OCI-LY1 (cell line): ENCODE measurements at regions not wholly inside any gene's neighbourhood (a gene's known extent, or its start where the extent isn't known, plus 50 kb on each side); places are given as distances from the start of the nearest gene placed in this dataset.

Source experiments
- EZH2 ChIP-seq: fragments of 200-600 bp; sonication (generic), shearing (Covaris generic); IDR thresholded peaks from 2 replicates; pipeline ENCODE4 v1.8.0; 2017; ENCODE audit warnings: borderline replicate concordance, mixed run types, mild to moderate bottlenecking, antibody characterized with exemption, low read length, moderate library complexity, mixed read lengths
- TF ChIP-seq, protein P1 (sequence below): fragments of 200-600 bp; sonication (generic), shearing (Covaris generic); IDR thresholded peaks from 2 replicates; pipeline ENCODE4 v1.5.1; 2017; ENCODE audit warnings: mild to moderate bottlenecking, antibody characterized with exemption, low read length, moderate library complexity, mixed read lengths

DNA sequence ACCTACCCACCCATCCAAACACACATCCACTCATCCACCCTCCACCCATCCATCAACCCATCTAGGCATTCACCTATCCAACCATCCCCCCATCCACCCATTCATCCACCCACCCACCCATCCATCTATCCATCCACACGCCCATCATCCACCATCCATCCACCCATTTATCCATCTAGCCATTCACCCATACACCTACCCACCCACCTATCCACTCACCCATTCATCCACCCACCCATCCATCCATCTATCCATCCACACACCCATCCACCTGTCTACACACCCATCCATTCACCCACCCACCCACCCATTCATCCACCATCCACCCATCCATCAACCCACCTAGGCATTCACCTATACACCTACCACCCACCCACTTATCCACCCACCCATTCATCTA, 72.6 kb upstream of the GALNT9 start:
- TF ChIP-seq, protein P1, sequence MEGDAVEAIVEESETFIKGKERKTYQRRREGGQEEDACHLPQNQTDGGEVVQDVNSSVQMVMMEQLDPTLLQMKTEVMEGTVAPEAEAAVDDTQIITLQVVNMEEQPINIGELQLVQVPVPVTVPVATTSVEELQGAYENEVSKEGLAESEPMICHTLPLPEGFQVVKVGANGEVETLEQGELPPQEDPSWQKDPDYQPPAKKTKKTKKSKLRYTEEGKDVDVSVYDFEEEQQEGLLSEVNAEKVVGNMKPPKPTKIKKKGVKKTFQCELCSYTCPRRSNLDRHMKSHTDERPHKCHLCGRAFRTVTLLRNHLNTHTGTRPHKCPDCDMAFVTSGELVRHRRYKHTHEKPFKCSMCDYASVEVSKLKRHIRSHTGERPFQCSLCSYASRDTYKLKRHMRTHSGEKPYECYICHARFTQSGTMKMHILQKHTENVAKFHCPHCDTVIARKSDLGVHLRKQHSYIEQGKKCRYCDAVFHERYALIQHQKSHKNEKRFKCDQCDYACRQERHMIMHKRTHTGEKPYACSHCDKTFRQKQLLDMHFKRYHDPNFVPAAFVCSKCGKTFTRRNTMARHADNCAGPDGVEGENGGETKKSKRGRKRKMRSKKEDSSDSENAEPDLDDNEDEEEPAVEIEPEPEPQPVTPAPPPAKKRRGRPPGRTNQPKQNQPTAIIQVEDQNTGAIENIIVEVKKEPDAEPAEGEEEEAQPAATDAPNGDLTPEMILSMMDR, result no peak
- no peak for TF ChIP-seq EZH2
